HG02884 (cell line): ENCODE measurements at regions not wholly inside any gene's neighbourhood (a gene's known extent, or its start where the extent isn't known, plus 50 kb on each side); places are given as distances from the start of the nearest gene placed in this dataset.

ENCODE experiments used
- ATAC-seq: cut with Tn5 transposase; IDR thresholded peaks from one replicate; pipeline ENCODE4 v1.9.1; 2021; ENCODE audit warnings: mild to moderate bottlenecking, moderate library complexity; ENCODE audit not compliant: unreplicated experiment

DNA sequence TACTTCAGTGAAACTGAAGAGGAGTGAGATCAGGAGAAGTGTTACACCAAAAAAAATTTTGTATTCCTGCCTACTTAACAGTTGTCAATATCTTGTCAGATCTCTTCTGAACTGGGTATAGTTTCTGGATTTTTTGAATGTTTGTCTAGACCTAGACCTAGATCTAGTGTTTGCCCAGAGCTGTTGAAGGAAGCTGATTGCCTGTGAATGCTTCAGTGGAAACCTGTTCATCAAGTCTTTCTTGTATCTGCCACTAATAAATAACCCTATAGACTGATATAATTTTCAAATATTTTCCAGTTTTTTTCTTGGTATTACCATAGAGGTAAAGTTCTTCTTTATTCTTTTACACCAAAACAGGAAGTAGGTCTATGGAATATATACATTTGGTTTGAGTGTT is 781.5 kb upstream of the FBXO33 start:
- ATAC-seq = no peak

DNA sequence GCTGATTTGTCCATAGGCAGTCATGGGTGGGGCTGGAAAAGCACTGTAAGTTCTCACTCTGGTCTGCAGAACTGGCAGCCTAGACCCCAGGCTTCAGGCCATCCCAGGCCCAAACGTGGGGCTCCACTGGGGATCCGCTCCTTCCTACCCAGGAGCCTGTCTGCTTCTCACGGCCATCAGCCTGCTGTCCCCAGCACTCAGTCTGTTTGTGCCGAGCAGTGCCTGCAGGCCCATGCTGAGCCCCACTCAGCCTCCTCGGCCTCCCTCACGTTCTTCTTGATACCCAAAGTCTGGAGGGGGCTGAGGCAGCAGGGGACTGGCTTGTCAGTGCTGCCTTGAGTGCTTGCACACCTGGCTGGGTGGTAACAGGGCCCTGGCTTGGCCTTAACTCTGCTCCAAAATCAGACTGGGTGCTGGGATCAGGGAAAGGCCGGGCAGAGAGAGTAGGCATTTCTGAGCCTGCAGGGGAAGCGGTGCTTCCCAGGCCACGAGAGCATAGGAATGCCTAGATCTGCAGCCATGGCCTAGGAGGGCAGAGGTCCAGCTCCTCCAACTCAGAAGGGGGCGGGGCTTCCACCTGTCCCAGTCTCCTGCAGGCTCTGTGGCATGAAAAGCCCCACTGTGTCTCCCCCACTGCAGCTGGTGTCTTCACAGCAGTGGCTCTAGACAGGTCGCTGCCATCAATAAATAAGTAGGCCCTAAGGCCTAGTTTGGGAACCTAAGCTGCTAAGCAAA is 772.4 kb upstream of the FBXO33 start:
- ATAC-seq = no peak

DNA sequence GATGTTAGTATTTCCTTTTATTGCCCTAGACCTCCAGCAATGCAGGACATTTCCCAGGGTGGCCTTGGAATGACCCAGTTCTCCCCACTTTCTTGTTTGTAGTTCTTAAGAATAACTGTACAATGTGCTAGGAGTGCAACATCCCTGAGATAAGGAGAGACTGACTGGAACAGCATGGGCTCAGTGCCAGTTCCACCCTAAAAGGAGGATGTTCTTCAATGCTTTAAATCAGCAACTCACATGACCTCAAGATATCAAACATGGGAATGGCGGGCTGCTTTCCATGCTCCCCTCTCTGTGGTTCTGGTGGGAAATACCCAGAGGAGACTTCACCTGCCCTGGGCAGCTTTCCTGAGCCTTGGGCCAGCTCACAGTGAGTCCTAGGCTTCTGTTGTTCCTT is 766.9 kb upstream of the FBXO33 start:
- ATAC-seq = no peak

DNA sequence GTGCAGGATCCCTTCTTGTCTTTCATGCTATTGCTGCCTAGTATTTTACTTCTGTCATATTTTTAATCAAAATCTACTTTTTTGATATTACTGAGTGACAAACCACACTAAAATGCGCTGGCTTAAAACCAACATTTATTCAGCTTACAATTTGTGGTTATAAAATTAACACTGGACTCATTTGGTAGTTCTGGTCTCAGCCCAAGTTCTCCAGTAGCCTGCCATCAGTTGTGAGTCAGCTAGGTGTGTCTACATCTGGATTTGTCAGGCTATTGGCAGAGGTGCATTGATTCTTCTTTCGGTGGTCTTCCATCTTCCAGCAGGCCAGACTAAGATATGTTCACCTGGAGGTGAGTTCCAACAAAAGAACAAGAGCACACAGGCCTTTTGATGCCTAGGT is 765.1 kb upstream of the FBXO33 start:
- no peak for ATAC-seq

GRCh38 chr14:40188006-40188405 is 755.8 kb upstream of the FBXO33 start:
- no peak for ATAC-seq

GRCh38 chr14:40164083-40164482 is 731.9 kb upstream of the FBXO33 start:
- ATAC-seq = no peak

DNA sequence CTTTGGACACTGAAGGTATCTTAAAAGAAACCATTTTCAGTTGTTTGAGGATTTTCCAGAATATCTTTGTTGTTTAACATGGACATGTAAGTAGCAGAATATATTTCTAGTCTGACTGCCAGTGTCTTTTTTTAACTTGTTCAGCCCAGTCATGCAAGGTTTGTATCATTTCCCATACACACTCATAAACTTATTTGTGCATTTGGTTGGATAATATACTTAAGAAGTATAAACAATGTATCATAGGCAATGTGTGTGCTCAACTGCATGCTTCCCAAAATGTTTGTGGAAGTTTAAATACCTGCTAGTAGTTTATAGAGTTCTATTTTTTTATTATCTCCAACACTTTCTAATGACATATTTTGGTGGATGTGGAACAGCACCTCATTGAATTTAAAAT is 707.4 kb upstream of the FBXO33 start:
- ATAC-seq = no peak

DNA sequence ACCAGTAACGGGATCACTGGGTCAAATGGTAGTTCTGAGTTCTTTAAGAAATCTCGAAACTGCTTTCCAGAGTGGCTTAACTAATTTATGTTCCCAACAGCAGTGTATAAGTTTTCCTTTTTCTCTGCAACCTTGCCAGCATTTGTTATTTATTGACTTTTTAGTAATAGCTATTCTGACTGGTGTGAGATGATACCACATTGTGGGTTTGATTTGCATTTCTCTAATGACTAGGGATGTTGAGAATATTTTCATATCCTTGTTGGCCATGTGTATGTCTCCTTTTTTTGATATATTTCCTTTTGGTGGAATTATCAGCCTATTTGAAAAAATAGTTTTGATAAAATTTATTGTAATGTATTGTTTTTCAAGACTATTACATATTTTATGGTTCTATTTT is 701.2 kb upstream of the FBXO33 start:
- no peak for ATAC-seq

GRCh38 chr14:40129159-40129558 is 696.9 kb upstream of the FBXO33 start:
- no peak for ATAC-seq

DNA sequence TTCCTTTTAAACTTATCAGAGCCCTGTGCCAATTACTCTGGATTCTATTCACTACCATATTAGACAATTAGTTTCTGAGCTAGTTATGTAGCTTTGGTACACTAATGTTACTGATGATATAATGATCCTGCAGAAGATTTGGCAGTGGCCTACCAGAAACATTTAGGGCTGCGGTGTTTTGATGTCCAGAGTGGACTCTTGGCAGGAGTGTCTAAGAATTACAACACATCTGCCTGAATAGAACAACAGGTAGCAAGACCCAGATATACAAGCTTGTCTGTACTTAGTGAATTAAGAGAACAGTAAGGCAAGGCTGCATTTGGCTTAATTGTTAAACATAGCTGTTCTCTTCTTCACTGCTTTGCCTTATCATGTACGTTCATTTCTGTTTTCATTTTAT is 691.6 kb upstream of the FBXO33 start:
- no peak for ATAC-seq

GRCh38 chr14:40122968-40123648 is 690.9 kb upstream of the FBXO33 start:
- ATAC-seq = no peak

DNA sequence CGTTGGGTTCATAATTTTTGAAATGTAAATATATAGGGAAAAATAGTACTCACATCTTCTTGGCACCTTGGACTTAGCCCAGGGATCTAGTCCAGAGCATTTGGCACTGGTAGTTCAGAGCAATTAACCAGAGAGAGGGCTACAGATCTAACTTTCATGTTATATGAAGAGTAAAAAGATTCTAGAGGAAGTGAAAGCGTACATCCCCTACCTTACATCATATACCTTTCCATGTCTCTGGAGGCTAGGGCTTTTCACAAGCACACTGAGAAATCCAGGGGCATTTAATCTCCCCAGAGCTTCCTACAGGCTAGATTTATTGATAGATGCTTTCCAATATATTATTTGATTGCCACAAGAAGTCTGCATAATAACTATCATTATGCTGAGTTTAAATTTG is 687.5 kb upstream of the FBXO33 start:
- no peak for ATAC-seq

- ATAC-seq = no peak
These were observed 687.1 kb upstream of the FBXO33 start for GRCh38 chr14:40119321-40119720.

DNA sequence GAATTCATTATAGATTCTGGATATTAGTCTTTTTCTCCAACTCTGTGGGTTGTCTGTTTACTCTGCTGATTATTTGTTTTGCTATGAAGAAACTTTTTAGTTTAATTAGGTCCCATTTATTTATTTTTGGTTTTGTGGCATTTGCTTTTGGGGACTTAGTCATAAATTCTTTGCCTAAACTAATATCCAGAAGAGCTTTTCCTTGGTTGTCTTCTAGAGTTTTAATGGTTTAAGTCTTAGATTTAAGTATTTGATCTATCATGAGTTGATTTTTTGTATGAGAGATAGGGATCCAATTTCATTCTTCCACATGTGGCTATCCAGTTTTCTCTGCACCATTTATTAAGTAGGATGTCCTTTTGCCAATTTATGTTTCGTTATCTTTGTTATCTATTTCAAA is 683.4 kb upstream of the FBXO33 start:
- ATAC-seq = no peak

DNA sequence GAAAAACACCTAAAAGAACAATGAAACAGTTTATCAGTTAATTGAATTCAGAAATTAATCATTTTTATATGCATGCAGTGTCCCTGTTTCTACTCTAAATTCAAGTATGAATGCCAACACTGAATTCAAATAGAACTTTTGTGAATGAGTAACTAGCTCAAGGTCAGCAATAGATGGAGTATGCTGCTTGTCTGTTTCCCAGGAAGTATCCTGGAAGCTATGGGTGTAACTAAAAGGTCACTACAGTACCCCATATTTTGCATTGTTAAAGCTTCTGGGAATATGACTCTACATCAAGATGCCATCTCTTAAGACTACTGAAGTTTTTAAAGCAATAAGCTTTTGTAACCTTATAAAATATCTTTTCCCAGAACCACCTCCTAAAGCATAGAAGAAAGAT is 681.4 kb upstream of the FBXO33 start:
- no peak for ATAC-seq

GRCh38 chr14:40100544-40101196 is 668.4 kb upstream of the FBXO33 start:
- ATAC-seq = no peak

- ATAC-seq = no peak
These were observed 667.1 kb upstream of the FBXO33 start for GRCh38 chr14:40099316-40099715.

DNA sequence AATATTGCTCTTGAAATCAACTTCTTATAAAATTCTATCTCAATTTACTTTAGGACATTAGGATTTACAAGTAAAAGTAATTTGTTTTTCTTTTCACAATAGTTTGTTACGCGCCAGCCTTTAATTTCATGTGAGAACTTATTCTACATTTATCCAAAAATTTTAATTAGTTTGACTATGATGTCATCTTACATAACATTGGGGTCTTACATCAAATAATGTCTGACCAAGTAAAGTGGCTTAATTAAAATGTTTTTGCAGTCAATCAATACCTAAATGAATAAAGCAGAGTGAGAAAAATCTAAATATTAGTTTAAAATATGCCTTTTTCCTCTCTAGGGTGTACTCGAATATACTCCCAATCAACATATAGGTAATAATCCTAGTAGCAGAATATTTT is 666.2 kb upstream of the FBXO33 start:
- ATAC-seq = no peak

GRCh38 chr14:40096968-40097367 is 664.7 kb upstream of the FBXO33 start:
- no peak for ATAC-seq

- ATAC-seq = no peak
These were observed 661.6 kb upstream of the FBXO33 start for GRCh38 chr14:40093800-40094199.

DNA sequence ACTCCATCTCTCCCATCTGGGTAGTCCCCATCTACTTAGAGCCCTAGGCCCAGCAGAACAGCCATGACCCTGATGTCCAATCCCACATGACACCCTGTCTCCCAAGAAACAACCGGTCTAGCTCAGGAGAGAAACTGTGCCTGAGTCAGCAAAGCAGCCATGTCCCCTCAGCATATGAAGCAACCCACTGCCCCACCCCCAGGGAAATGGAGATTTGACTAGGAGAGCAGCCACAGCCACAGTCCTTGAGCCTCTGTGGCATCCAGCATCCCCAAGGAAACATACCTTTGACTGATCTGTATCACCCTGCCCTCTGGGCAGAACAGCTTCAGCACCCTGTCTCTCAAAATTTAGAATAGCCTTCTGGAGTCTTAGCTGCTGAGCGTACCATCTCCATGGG is 641.9 kb upstream of the FBXO33 start:
- ATAC-seq = no peak

DNA sequence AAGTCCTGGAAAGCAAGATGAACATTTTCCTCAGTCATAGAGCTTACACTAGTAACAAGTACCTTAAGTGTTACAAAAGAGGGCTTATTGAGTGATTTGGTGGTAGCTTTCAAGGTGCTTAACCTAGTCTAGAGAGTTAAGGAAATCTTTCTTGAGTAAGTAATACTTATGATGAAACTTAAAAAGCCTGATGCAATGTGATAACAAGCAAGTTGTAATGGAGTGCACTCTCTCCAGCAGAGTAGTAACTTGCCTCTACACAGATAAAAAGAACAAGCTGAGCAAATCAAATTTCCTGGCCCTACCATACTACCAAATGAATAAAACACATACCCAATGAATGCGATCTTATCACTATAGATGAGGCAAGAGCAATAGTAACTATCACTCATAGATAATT is 639.9 kb upstream of the FBXO33 start:
- no peak for ATAC-seq
